ENCODE measurements at regions not wholly inside any gene's neighbourhood (a gene's known extent, or its start where the extent isn't known, plus 50 kb on each side); places are given as distances from the start of the nearest gene placed in this dataset.
"Not testable (repeated sequence)": the region's sequence is repeated elsewhere in the genome, so short reads cannot be mapped to it uniquely, and the experiment has no call there.

- Histone ChIP-seq H3K27ac (no peak overlapping the region), H3K4me3 (no peak overlapping the region), H3K27me3 (no peaks in the 10 kb centered on the region), H3K9me3 (replicated peaks in 1 of 3) (no peaks in the 10 kb centered on the region), H3K36me3 (replicated peaks in 1 of 2) (no peaks in the 10 kb centered on the region), H3K4me1 (replicated peaks in 1 of 2) (no peaks in the 10 kb centered on the region)
- intact Hi-C loops (cut with DNase I) = no loop called here
- no peak for DNase-seq
- no peak for TF ChIP-seq CTCF (IDR thresholded peaks at IDR 0.05)
- no peak for TF ChIP-seq POLR2A (IDR thresholded peaks at IDR 0.05)
Measured at GRCh38 chr6:103107985-103108384, 1714.5 kb downstream of the GRIK2 start.

- TF ChIP-seq CTCF (IDR thresholded peaks at IDR 0.05) (no peak), POLR2A (IDR thresholded peaks at IDR 0.05) (no peak)
- no peak for DNase-seq
- no peak overlapping the region for H3K4me3 ChIP-seq
- no peaks in the 10 kb centered on the region for H3K4me1 ChIP-seq (replicated peaks in 1 of 2)
- H3K36me3 ChIP-seq (replicated peaks in 1 of 2) = no peaks in the 10 kb centered on the region
- H3K27ac ChIP-seq = no peak overlapping the region
- no peaks in the 10 kb centered on the region for H3K27me3 ChIP-seq
- WGBS, 4 donors = 39 to 64% (median 49%) methylated on average over 2 of the region's 2 CpGs
- intact Hi-C loops (cut with DNase I) = no loop called here
- no peaks in the 10 kb centered on the region for H3K9me3 ChIP-seq (replicated peaks in 1 of 3)
Measured at GRCh38 chr6:103105686-103106085, 1712.2 kb downstream of the GRIK2 start.

GRCh38 chr6:103101267-103101666 is 1707.8 kb downstream of the GRIK2 start:
- no peak for TF ChIP-seq POLR2A (IDR thresholded peaks at IDR 0.05)
- no peak for TF ChIP-seq CTCF (IDR thresholded peaks at IDR 0.05)
- H3K9me3 ChIP-seq (replicated peaks in 1 of 3) = no peaks in the 10 kb centered on the region
- no peaks in the 10 kb centered on the region for H3K27me3 ChIP-seq
- no peak overlapping the region for H3K27ac ChIP-seq
- no peak overlapping the region for H3K4me3 ChIP-seq
- no peaks in the 10 kb centered on the region for H3K36me3 ChIP-seq (replicated peaks in 1 of 2)
- DNase-seq = no peak
- 83 to 95% (median 92%) methylated on average over 1 of the region's 1 CpG for WGBS, 4 donors
- no peaks in the 10 kb centered on the region for H3K4me1 ChIP-seq (replicated peaks in 1 of 2)
- intact Hi-C loops (cut with DNase I) = no loop called here

GRCh38 chr6:103092414-103092813 is 1698.9 kb downstream of the GRIK2 start:
- H3K4me3 ChIP-seq; H3K9me3 ChIP-seq (replicated peaks in 1 of 3); intact Hi-C loops (cut with DNase I); H3K36me3 ChIP-seq (replicated peaks in 1 of 2); H3K27ac ChIP-seq; H3K4me1 ChIP-seq (replicated peaks in 1 of 2); DNase-seq; H3K27me3 ChIP-seq: not testable (repeated sequence)
- WGBS, 4 donors = 76 to 94% (median 89%) methylated on average over 4 of the region's 4 CpGs

GRCh38 chr6:103085801-103086200 is 1692.3 kb downstream of the GRIK2 start:
- Histone ChIP-seq H3K4me1 (replicated peaks in 1 of 2) (no peaks in the 10 kb centered on the region), H3K9me3 (replicated peaks in 1 of 3) (no peaks in the 10 kb centered on the region), H3K27me3 (no peaks in the 10 kb centered on the region), H3K36me3 (replicated peaks in 1 of 2) (no peaks in the 10 kb centered on the region), H3K4me3 (no peak overlapping the region), H3K27ac (no peak overlapping the region)
- TF ChIP-seq POLR2A (IDR thresholded peaks at IDR 0.05) = no peak
- TF ChIP-seq CTCF (IDR thresholded peaks at IDR 0.05) = no peak
- intact Hi-C loops (cut with DNase I) = no loop called here
- no peak for DNase-seq
